ENCODE measurements at regions not wholly inside any gene's neighbourhood (a gene's known extent, or its start where the extent isn't known, plus 50 kb on each side); places are given as distances from the start of the nearest gene placed in this dataset.

- no peak for DNase-seq (ENCODE audit: low read depth, low spot score)
- H3K4me3 ChIP-seq (ENCODE audit: low read depth, low read length): no peak overlapping the region
- TF ChIP-seq, protein P1, sequence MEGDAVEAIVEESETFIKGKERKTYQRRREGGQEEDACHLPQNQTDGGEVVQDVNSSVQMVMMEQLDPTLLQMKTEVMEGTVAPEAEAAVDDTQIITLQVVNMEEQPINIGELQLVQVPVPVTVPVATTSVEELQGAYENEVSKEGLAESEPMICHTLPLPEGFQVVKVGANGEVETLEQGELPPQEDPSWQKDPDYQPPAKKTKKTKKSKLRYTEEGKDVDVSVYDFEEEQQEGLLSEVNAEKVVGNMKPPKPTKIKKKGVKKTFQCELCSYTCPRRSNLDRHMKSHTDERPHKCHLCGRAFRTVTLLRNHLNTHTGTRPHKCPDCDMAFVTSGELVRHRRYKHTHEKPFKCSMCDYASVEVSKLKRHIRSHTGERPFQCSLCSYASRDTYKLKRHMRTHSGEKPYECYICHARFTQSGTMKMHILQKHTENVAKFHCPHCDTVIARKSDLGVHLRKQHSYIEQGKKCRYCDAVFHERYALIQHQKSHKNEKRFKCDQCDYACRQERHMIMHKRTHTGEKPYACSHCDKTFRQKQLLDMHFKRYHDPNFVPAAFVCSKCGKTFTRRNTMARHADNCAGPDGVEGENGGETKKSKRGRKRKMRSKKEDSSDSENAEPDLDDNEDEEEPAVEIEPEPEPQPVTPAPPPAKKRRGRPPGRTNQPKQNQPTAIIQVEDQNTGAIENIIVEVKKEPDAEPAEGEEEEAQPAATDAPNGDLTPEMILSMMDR (IDR thresholded peaks at IDR 0.05; ENCODE audit: low read depth, low read length): no peak
- in situ Hi-C loops (cut with HindIII; ENCODE audit: low sequenced_read_pairs): no loop called here
Observed at GRCh38 chr2:133682906-133683305, 114.6 kb upstream of the NCKAP5 start.

GRCh38 chr2:133685636-133686215 lies 117.5 kb upstream of the NCKAP5 start:
- in situ Hi-C loops (cut with HindIII; ENCODE audit: low sequenced_read_pairs): no loop called here
- TF ChIP-seq, protein P1 (IDR thresholded peaks at IDR 0.05; ENCODE audit: low read depth, low read length): no peak
- no peak for DNase-seq (ENCODE audit: low read depth, low spot score)
- no peak overlapping the region for H3K4me3 ChIP-seq (ENCODE audit: low read depth, low read length)

GRCh38 chr2:133690780-133691179 lies 122.5 kb upstream of the NCKAP5 start:
- in situ Hi-C loops (cut with HindIII; ENCODE audit: low sequenced_read_pairs): no loop called here
- DNase-seq (ENCODE audit: low read depth, low spot score): no peak
- TF ChIP-seq, protein P1 (IDR thresholded peaks at IDR 0.05; ENCODE audit: low read depth, low read length): no peak
- H3K4me3 ChIP-seq (ENCODE audit: low read depth, low read length): no peak overlapping the region

GRCh38 chr2:133691336-133691735 lies 123.1 kb upstream of the NCKAP5 start:
- TF ChIP-seq, protein P1 (IDR thresholded peaks at IDR 0.05; ENCODE audit: low read depth, low read length): no peak
- no peak overlapping the region for H3K4me3 ChIP-seq (ENCODE audit: low read depth, low read length)
- in situ Hi-C loops (cut with HindIII; ENCODE audit: low sequenced_read_pairs): no loop called here
- DNase-seq (ENCODE audit: low read depth, low spot score): no peak

DNA sequence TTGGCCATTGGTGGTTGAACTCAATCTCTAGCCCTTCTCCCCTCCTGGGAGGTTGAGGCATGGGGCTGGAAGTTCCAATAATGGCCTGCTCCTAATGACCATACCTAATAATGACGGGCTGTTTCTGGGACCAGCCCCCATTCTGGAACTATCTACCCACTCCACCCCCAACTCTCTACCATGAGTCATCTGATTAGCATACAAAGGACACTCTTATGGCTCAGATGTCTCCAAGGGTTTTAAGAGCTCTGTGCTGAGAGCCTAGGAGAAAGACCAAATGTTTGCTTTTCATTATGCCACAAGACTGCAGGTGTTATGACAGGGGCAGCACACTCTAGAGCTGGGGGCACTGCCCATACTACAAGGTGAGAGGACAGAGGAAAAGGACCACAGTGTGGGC lies 137.0 kb upstream of the NCKAP5 start:
- TF ChIP-seq, protein P1 (IDR thresholded peaks at IDR 0.05; ENCODE audit: low read depth, low read length): no peak
- in situ Hi-C loops (cut with HindIII; ENCODE audit: low sequenced_read_pairs): no loop called here
- no peak overlapping the region for H3K4me3 ChIP-seq (ENCODE audit: low read depth, low read length)
- no peak for DNase-seq (ENCODE audit: low read depth, low spot score)

GRCh38 chr2:133710613-133711012 lies 142.3 kb upstream of the NCKAP5 start:
- DNase-seq (ENCODE audit: low read depth, low spot score): no peak
- TF ChIP-seq, protein P1 (IDR thresholded peaks at IDR 0.05; ENCODE audit: low read depth, low read length): no peak
- H3K4me3 ChIP-seq (ENCODE audit: low read depth, low read length): no peak overlapping the region
- in situ Hi-C loops (cut with HindIII; ENCODE audit: low sequenced_read_pairs): no loop called here

DNA sequence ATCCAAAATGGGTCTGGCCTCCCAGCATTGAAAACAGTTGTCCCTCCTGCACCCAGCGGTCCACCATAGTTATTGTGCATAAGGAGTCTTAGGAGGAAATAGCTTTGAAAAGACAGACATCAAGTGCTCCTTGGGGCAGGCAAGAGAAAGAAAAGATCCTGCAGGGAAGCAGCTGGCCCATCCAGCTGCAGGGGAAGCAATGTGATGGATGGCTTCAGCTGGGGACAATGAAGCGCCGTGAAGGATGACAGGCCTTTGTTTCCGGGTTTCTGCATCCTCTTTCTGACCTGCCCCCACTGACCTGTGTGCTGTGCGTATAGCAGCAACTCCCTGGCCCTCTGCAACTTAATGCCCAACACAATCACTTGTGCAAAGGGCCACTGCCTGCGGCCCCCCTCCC lies 142.9 kb upstream of the NCKAP5 start:
- TF ChIP-seq, protein P1 (IDR thresholded peaks at IDR 0.05; ENCODE audit: low read depth, low read length): no peak
- in situ Hi-C loops (cut with HindIII; ENCODE audit: low sequenced_read_pairs): no loop called here
- no peak for DNase-seq (ENCODE audit: low read depth, low spot score)
- no peak overlapping the region for H3K4me3 ChIP-seq (ENCODE audit: low read depth, low read length)

Measured in astrocyte of the spinal cord (primary cell).